Right atrium auricular region (tissue), 2 donors: ENCODE measurements at regions not wholly inside any gene's neighbourhood (a gene's known extent, or its start where the extent isn't known, plus 50 kb on each side); places are given as distances from the start of the nearest gene placed in this dataset.

Experiments
- DNase-seq: peaks from one replicate; pipeline ENCODE4 v3.0.0-alpha.2; 2019; ENCODE audit warnings: low spot score
- H3K27ac ChIP-seq, 2 donors: fragments of 200-600 bp; sonication (generic); 1 replicate in 1 of 2; 2 replicates in 1 of 2; pipeline ENCODE4 v1.5.1; 2016 to 2019
- H3K27me3 ChIP-seq, 2 donors: fragments of 200-600 bp; sonication (generic); one replicate each; pipeline versions ENCODE4 v1.5.1 to v1.6.0; 2017 to 2019
- H3K36me3 ChIP-seq: fragments of 200-600 bp; sonication (generic); one replicate; pipeline ENCODE4 v1.5.1; 2016
- H3K4me1 ChIP-seq, 2 donors: fragments of 200-600 bp; sonication (generic); one replicate each; pipeline versions ENCODE4 v1.5.1 to v1.6.0; 2017 to 2019
- H3K4me3 ChIP-seq, 2 donors: fragments of 200-600 bp; sonication (generic); 1 replicate in 1 of 2; 2 replicates in 1 of 2; pipeline ENCODE4 v1.5.1; 2017 to 2019; ENCODE audit warnings: mild to moderate bottlenecking in 1 of 2, moderate library complexity in 1 of 2
- H3K9me3 ChIP-seq, 2 donors: fragments of 200-600 bp; sonication (generic); one replicate each; pipeline ENCODE4 v1.5.1; 2019
- CTCF ChIP-seq, 2 donors: fragments of 200-600 bp; sonication (generic); IDR thresholded peaks; one replicate each; pipeline ENCODE4 v1.5.1; 2019; ENCODE audit warnings: antibody characterized with exemption in 2 of 2

DNA sequence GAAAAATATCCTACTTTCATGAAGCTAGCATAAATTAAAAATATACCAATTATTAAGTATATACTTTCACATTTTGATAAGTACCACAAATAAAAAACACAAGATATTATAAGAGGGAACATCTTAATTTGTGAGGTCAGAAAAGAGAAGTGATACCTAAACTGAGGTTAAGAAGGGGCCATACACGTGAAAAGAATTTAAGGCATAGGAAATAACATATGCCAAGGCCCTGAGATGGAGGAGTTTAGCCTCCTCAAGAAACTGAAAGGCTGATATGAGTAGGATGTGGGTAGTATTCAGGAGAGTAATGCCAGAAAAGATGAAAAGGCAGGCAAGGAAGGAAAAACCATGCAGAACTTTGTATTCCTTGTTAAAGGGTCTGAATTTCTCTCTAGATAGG lies 116.6 kb upstream of the HTR1E start:
- no peak for TF ChIP-seq CTCF (IDR thresholded peaks at IDR 0.05)
- Histone ChIP-seq H3K36me3 (no peaks in the 10 kb centered on the region), H3K9me3 (no peaks in the 10 kb centered on the region), H3K4me1 (no peaks in the 10 kb centered on the region), H3K4me3 (no peak overlapping the region), H3K27me3 (no peaks in the 10 kb centered on the region), H3K27ac (no peak overlapping the region)
- no peak for DNase-seq

DNA sequence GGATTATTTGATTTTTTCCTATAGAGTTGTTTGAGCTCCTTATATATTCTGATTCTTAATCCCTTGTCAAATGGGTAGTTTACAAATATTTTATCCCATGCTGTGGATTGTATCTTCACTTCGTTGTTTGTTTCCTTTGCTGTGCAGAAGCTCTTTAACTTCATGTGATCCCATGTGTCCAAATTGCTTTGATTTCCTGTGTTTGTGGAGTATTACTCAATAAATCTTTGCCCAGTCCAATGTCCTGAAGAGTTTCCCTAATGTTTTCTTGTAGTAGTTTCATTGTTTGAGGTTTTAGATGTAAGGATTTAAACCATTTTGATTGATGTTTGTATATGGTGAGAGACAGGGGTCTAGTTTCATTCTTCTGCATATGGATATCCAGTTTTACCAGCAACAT lies 143.7 kb upstream of the HTR1E start:
- Histone ChIP-seq H3K36me3 (no peaks in the 10 kb centered on the region), H3K9me3 (peaks cover 0 to 7% of the 10 kb centered on the region in 2 donors), H3K4me1 (no peaks in the 10 kb centered on the region), H3K27ac (no peak overlapping the region), H3K27me3 (no peaks in the 10 kb centered on the region), H3K4me3 (no peak overlapping the region)
- DNase-seq: no peak
- TF ChIP-seq CTCF (IDR thresholded peaks at IDR 0.05): no peak

- no peaks in the 10 kb centered on the region for H3K36me3 ChIP-seq
- H3K27ac ChIP-seq: no peak overlapping the region
- TF ChIP-seq CTCF (IDR thresholded peaks at IDR 0.05): no peak
Observed at GRCh38 chr6:86791476-86791875, 145.9 kb upstream of the HTR1E start.

DNA sequence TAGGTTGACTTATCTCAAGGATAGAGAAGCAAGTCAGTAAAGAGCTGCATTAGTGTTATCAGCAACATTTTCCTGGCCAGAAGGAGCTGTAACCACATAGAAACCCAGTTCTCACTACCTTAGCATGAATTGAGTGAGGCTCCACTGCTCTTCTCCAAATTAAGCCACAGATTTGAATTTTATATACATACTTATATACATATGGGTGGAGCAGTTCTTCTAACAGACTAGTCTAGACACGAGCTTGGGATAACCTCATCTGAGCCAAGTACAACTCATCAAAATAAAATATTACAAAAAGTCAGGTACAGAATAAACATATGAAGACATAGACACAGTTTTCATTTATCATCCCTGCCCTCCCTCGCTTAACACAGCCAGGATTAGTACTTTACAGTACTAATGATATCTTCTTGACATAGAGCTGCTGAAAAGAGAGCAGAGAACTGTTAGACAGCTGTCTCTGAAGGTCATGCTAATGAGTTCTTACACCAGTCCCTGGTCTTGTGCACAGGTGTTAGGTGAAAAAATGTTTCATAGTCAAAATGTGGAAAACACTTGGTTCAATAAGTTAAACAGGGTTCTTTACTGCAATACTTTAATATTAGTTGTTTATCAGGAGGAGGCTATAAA lies 147.4 kb upstream of the HTR1E start:
- Histone ChIP-seq H3K4me1 (no peaks in the 10 kb centered on the region), H3K9me3 (no peaks in the 10 kb centered on the region), H3K27me3 (no peaks in the 10 kb centered on the region), H3K27ac (no peak overlapping the region), H3K36me3 (no peaks in the 10 kb centered on the region), H3K4me3 (no peak overlapping the region)
- DNase-seq: no peak
- no peak for TF ChIP-seq CTCF (IDR thresholded peaks at IDR 0.05)

More at GRCh38 chr6:86791476-86791875, 145.9 kb upstream of the HTR1E start:
- DNase-seq: no peak
- H3K27me3 ChIP-seq: no peaks in the 10 kb centered on the region
- H3K9me3 ChIP-seq: peaks cover 0 to 5% of the 10 kb centered on the region in 2 donors
- no peaks in the 10 kb centered on the region for H3K4me1 ChIP-seq
- H3K4me3 ChIP-seq: no peak overlapping the region

DNA sequence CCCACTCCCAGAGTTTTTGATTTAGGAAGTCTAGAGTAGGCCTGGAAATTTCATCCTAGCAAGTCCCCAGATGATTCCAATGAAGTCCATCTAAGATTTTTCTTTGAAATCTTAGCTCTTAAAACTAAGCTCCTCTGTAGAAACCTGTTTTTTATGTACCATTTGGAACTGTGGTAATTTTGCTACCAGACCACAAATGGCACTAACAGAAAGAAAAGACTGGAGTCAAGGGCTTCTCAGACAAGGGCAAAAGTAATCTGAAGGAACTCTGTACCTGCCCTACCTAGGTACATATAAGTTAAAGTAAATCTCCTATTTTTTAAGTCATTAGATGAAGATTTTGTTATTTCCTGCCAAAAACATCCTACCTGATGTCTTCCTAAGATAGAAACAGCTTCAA lies 155.0 kb upstream of the HTR1E start:
- Histone ChIP-seq H3K4me3 (no peak overlapping the region), H3K36me3 (no peaks in the 10 kb centered on the region), H3K27ac (no peak overlapping the region), H3K4me1 (no peaks in the 10 kb centered on the region), H3K9me3 (no peaks in the 10 kb centered on the region), H3K27me3 (no peaks in the 10 kb centered on the region)
- TF ChIP-seq CTCF (IDR thresholded peaks at IDR 0.05): no peak
- DNase-seq: no peak

DNA sequence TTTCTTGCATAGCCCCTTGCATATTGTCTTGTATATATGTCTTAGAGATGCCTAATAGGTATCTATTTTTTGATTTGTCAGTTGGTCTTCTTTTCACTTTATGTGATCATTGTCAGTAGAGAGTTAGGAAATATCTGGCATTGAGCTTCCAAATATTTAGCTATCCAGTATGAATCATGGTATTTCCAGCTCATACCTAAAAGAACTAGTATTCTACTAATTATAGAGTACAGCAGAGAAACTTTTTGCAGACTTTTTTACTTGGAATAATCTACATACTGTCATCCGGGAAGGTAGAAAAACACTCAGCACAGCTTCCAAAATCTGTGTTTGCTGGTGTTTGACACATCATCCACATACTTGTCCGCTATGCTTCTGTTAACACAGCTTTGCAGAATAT lies 156.4 kb upstream of the HTR1E start:
- no peaks in the 10 kb centered on the region for H3K27me3 ChIP-seq
- no peaks in the 10 kb centered on the region for H3K9me3 ChIP-seq
- H3K4me1 ChIP-seq: no peaks in the 10 kb centered on the region
- no peak overlapping the region for H3K4me3 ChIP-seq
- no peaks in the 10 kb centered on the region for H3K36me3 ChIP-seq
- no peak overlapping the region for H3K27ac ChIP-seq
- no peak for DNase-seq
- no peak for TF ChIP-seq CTCF (IDR thresholded peaks at IDR 0.05)
